HG03521 (cell line): ENCODE measurements at regions not wholly inside any gene's neighbourhood (a gene's known extent, or its start where the extent isn't known, plus 50 kb on each side); places are given as distances from the start of the nearest gene placed in this dataset.
"Not testable (repeated sequence)": the region's sequence is repeated elsewhere in the genome, so short reads cannot be mapped to it uniquely, and the experiment has no call there.

Experiments
- ATAC-seq: cut with Tn5 transposase; IDR thresholded peaks from one replicate; pipeline ENCODE4 v1.9.1; 2021; ENCODE audit warnings: mild to moderate bottlenecking, moderate library complexity; ENCODE audit not compliant: unreplicated experiment

DNA sequence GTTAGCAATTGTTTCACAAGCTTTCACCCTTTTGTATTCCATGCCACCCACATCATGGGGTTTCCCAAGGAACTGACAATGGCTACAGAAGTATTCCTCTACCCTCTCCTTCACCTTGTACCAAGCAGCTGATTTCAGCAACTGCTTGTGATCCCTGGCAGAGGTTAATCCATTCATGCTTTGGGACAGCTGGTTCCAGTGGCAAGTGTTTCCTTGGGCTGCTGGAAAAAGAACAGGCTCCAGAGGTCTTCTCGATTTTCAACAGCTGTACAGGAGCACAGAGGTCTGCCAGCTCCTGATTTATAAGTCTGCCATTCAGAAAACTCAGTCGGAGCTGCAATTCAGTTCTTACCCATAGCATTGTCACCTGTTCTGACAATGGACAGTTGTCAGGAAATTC lies 239.2 kb upstream of the CWC22 start:
- no peak for ATAC-seq

DNA sequence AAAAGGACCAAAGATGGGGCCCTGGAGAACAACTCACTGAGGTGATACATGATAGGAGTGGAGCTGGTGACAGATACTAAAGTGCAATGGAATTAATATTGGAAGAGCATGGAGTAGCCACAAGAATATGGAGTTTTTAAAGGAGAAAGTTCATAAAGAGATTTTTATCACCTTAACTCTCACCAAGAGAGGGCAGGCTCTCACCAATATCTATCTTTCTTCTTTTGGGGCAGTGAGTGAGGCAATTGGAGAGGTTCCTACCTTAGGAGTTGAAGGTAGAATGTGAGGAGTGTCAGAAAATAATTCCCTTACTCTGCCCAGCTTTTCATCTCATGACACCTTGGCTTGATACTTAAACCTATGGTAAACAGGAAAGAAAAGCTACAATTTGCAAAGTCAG lies 233.7 kb upstream of the CWC22 start:
- ATAC-seq: no peak

DNA sequence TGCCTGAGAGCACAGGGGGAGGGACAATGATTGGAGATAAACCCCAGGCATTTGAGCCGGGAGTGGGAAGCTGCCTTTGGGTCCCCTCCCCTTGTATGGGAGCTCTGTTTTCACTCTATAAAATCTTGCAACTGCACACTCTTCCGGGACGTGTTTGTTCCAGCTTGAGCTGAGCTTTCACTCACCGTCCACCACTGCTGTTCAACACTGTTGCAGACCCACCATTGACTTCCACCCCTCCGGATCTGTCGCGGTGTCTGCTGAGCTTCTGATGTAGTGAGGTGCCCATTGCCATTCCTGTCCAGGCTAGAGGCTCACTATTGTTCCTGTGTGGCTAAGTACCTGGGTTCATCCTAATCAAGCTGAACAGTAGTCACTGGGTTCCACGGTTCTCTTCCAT lies 231.6 kb upstream of the CWC22 start:
- no peak for ATAC-seq

DNA sequence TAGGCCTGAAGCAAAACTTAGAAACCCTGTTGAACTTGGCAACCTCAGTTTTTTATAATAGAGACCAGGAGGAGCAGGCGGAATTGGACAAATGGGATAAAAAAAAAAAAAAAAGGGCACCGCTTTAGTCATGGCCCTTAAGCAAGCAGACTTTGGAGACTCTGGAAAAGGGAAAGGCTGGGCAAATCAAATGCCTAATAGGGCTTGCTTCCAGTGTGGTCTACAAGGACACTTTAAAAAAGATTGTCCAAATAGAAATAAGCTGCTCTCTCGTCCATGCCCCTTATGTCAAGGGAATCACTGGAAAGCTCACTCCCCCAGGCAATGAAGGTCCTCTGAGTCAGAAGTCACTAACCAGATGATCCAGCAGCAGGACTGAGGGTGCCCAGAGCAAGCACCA lies 229.0 kb upstream of the CWC22 start:
- not testable (repeated sequence) for ATAC-seq

DNA sequence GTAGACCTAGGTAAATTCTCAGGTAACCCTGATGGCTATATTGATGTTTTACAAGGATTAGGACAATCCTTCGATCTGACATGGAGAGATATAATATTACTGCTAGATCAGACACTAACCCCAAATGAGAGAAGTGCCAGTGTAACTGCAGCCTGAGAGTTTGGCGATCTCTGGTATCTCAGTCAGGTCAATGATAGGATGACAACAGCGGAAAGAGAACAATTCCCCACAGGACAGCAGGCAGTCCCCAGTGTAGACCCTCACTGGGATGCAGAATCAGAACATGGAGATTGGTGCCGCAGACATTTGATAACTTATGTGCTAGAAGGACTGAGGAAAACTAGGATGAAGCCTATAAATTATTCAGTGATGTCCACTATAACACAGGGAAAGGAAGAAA lies 228.4 kb upstream of the CWC22 start:
- not testable (repeated sequence) for ATAC-seq

DNA sequence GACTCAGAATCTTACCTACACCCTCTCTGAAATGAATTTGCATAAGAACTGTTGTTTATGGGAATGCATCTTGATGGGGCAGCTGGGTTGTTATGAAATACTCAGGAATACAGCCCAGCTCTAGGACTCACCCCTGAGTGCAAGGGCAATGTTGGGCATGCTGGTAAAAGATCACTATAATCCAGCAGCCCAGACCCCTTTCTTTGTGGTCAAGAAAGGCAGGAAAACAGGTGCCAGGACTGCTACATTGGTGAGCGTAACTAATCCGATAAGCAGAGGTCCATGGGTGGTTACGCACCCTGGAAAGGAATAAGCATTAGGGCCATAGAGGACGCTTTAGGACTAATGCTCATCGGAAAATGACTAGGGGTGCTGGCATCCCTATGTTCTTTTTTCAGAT lies 227.9 kb upstream of the CWC22 start:
- not testable (repeated sequence) for ATAC-seq

DNA sequence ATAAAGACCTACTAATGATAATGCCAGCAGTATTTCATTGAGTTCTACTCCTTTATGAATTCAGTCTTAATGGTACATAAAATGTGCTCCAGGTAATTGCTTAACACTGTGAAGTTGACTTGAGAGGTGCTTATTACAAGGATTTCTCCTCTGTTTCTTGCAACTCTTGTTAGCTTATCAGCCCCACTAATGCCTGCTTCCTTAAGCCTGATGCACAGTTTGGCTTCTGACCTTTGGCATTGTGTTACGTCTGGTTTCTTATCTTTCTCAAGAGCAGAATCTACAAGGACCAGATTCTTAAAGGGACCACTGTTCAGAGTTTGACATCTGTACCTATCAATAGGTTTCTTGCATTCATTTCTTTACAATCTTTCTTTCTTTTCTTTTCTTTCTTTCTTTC lies 223.9 kb upstream of the CWC22 start:
- no peak for ATAC-seq

DNA sequence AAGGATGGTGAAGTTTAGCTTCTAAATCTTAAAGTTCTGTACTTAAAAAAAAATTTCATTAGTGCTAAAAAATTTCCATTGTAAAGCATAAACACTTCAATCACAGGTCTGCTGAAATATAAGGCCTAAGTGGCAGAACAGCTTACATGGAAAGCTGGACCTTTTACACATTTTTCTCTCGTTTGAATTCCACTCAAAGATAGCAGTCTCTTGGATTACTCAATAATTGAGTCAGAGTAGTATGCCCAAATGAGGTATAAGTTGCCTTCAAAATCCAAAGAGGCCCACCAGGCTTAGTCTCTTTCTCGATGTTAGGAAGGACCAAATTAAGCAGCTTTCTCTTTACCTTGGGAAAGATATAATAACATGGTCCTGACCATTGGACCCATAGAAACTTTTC lies 220.4 kb upstream of the CWC22 start:
- ATAC-seq: no peak

DNA sequence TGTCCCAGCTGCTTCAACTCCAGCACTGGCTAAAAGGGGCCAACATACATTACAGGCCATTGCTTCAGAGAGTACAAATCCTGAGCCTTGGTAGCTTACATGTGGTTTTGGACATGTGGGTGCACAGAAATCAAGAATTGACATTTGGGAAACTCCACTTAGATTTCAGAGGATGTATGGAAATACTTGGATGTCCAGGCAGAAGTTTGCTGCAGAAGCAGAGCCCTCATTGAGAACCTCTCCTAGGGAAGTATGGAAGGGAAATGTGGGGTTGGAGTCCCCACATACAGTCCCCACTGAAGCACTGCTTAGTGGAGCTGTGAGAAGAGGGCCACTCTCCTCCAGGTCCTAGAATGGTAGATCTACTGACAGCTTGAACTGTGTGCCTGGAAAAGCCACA lies 218.0 kb upstream of the CWC22 start:
- ATAC-seq: no peak

DNA sequence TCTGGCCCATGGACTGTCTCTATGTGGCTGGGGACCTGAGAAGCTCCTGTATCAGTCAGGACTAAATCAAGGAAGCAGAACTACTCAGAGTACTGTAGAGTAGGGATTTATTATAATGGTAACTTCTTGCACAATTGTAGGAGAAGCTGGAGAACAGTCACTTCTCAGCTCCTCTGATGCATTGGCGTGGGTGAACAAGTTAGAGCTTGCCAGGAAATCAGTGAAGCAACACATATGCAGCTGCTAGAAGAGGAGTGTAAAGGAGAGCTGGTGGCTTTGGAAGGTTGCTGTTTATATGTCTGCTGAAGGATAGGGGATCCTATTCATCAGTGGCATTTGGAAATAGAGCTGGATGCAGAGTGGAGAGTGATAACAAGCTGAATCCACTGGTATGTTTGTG lies 215.5 kb upstream of the CWC22 start:
- ATAC-seq: no peak

DNA sequence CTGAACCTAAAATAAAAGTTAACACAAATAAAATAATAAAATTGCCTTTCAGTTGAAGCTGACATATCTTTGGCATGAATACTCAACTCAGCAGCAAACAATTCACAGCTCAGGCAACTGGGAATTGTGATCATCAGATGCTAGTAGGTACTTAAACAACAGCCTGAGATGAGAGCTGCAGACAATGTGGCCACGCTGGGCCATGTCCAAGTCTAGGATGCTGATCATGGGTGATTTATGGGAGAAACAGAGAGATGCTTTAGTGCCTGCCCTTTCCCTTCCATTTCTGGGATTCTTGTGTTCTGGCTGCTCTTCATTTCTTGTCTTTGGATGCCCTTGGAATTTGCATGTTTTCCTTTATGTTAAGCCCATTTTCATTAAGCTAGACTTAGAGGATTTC lies 212.4 kb upstream of the CWC22 start:
- no peak for ATAC-seq

DNA sequence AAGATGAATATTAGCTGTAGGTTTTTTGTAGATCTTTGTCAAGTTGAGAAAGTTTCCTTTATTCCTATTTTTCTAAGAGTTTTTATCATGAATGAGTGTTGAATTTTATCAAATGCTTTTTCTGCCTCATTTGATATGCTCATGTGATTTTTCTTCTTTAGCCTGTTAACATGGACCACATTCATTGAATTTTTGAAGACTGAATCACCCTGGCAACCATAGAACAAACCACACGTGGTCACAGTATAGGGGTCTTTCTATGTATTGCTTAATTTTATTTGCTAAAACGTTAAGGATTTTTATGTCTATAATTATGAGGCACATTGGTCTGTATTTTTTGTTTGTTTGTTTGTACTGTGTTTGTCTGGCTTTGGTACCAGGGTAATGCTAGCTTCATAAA lies 201.7 kb upstream of the CWC22 start:
- no peak for ATAC-seq

DNA sequence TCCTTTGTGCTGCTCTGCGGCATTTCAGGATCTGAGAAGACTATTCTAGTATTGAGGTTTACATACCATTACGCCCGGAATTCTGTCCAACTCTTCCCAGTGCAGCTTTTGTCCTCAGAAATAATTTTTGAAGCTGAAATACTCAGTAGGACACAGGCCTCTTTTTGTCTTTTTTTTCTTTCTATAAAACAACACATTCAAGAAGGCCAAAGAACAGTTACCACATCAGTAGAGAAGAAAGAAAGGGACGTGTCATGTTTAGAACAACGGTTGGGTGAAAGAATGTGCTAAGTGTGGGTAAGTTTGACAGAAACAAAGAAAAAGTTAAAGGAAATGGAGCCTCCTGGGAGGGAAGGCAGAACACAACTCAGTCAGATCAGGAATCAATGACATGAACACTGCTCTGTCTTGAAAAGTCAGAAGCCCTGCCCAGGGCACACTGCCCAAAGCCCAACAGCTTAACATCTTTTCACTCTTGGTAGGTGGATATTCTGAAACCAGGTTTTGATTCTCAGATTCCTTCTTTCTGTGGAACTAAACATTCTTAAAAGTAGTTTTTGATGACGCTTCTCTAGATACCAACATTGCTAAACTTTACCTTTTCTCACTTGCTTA lies 198.6 kb upstream of the CWC22 start:
- ATAC-seq: no peak

DNA sequence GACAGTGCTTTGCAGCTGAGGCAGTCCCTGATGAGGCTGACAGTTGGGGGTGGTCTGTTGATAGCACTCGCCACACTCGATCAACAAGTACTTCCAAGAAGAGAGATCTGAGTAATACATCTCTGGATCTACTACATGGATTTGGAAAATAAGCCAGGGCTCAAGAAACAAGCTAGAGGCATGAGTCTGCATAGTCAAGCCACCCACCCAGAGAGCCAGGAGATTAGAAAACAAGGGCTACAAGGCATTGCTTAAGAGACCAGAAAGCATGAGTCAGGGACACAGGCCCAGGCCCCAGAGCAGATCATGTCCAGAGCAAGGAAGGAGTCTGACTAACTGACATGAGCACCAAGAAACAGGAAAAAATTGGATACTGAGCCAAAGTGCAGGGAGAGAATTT lies 196.9 kb upstream of the CWC22 start:
- no peak for ATAC-seq

DNA sequence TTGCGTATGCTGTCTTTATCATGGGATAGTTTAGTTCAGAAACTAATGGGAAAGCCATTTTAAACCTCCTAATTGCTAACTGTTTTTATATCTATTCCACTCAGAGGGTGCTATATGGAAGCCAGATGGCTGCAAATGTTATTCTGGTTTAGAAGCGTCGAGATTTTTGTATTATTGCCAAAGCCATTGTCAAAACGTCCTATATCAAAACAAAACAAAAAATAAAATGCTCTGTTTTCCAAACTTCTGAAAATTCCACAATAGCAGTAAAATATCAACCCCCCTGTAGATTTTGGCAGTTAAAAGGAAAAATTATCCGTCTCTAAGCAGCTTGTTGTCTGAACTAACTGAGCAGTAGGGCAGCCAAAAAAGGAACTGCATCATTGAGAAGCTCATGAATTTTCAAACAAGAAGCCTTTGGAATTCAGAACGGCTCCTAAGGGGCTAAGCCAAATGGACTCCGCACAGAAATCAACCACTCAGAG lies 195.4 kb upstream of the CWC22 start:
- no peak for ATAC-seq

DNA sequence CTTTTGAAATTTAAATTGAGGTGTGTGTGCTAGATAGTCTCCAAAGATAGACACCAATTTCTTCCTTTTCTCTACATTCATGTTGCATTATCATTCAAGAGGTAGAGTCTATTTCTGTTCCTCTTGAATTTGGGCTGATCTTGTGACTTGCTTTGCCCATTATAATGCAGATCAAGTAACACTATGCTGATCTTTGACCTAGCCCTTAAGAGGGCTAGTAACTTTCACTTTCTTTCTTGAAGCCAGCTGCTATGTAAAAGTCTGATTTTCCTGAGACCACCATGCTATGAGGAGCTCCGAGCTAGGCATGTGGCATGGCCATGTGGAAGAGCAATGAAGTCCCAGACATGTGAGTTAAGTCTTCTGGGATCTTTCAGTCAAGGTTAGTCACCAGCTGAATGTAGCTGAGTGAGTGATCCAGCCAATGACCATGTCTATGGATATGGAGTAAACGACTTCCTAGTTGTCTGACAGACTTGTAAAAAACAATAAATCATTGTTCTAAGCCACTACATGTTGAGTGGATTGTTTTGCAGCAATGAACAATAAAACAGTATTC lies 189.4 kb upstream of the CWC22 start:
- no peak for ATAC-seq

DNA sequence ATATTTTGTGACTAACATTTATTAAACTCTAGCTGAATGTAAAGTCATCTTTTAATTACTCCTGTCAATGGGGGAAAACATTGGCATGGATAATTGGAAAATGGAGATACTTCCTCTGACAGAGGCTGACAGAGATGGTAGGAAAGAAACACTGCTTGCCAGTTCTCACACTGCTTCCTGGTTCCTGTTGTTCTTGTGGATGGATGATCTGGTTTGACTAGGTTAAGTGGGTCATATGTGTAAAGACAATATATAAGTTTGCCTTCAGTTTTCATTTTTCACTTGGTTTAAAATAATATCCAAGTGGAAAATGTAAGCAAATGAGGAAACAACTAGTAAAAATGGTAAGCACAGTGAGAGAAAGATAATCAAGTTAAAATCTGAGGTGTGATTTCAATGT lies 188.8 kb upstream of the CWC22 start:
- ATAC-seq: no peak

DNA sequence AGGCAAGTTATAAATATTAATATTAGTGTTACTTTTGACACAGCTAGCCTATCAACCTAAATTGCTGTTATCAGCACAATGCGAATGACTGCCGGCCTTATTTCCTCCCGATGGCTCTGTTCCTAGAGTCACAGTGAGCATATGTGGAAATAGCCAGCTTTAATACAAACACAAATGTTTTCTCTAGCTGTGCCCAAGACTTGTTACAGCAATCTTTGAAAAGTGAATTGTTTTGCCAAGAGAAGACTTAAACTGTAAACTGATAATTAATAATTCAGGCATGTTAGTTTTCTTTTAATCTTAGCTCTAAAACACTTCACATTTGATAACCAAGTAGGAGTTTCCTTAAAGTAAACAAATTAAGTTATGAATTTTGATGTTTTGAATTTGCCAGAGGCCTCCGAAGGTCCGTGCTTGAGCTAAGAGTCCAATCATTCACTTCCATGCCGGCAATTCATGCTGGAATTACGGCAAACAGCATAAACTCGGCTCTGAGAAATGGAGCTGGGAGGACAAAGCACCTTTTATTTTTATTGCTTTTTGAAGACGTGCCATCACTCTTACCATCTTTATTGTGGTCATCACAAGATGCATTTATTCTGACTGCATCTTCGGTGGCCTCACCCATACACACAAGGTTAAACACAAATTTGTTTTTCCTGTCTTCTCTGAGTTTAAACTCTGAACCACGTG lies 184.5 kb upstream of the CWC22 start:
- no peak for ATAC-seq

DNA sequence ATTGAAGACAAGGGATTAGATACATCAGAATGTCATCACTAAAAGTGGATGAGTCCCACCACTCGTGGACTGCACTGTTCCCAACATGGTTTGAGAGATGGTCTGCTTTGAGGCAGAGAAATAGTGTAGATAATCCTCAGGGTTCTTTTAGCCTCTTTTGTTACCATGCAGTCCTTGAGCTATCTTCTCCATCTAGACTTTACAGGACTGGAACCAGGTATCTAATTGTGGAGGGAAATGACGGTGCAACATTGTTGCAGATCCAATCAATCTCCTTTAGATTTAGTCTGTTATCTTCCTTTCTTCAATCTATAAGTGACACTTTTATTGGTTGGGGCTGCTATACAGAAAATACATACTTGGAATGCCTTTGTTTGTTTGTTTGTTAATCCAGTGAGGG lies 183.8 kb upstream of the CWC22 start:
- ATAC-seq: no peak

DNA sequence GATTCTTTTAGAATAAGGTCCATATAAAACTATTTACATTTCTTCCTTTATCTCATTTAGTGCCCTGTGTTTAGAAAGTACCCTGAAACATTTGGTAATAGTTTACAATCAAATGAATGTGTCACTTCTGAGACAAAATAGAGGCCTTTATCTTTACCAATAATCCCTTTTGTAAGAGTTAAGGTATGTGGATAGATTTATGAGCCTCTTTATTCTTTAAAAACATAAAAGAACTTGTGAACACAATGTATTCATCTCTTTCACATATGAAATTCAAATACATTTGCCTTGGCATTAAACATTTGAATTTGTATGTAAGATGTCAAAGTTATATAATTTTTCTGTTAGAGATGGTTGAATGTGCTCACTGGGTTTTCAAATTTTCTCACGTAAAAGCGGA lies 180.5 kb upstream of the CWC22 start:
- no peak for ATAC-seq

DNA sequence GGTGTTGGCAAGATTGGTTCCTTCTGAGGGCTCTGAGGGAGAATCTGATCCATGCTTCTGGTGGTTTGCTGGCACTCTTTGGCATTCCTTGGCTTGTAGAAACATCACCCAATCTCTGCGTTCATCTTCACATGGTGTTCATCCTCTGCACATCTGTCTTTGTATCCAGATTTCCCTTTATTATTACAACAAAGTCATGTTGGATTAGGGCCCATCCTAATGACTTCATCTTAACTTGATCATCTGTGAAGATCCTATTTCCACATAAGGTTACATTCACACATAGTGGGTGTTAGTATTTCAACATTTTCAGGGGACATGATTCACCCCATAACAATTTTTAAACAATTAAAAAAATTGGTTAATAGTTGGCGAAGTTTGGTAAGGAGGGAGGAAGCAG lies 177.4 kb upstream of the CWC22 start:
- no peak for ATAC-seq

DNA sequence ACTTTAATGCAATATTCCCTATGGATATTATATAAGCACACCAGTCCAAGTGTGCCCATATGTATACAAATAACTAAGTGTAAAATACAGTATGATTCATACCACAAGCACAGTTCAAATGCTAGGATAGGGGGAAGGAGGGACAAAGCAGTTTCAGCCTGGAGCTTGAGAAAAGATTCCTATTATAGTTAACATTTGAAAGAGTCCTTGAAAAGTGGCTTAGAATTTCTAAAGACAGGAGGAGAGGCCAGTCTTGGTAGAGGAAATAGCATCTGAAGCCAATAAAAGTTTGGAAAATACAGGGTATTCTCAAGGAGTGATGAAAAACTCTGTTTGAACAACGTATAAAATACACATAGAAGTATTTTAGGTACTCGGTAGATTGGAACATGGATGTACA lies 173.4 kb upstream of the CWC22 start:
- no peak for ATAC-seq

DNA sequence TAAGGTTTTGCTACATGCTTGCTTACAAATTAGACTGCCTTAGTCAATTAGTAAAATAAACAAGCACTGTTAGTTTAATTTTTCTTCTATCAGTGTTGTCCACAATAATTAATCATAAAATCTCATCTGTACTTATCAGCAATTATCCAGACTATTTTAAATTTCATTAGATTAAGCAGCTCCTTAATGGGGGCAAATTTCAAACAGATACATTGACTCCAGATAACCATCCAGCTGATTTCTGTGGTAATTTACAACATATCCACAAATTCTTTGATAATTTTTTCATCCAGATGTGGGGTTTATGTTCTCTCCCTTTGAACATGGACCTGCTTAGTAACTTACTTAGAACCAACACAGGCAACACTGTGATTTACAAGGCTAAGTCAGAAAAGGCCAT lies 170.4 kb upstream of the CWC22 start:
- no peak for ATAC-seq
